PFSK-1 (cell line): ENCODE measurements at regions not wholly inside any gene's neighbourhood (a gene's known extent, or its start where the extent isn't known, plus 50 kb on each side); places are given as distances from the start of the nearest gene placed in this dataset.

Experiments used
- FOXP2 ChIP-seq: optimal IDR thresholded peaks from 2 replicates; pipeline ENCODE3; 2011; ENCODE audit warnings: borderline replicate concordance, control low read depth, inconsistent platforms; ENCODE audit not compliant: insufficient read depth; ENCODE audit errors: extremely low read length, extremely low read depth
- POLR2AphosphoS5 ChIP-seq: IDR thresholded peaks from 2 replicates; pipeline ENCODE4 v1.6.1; 2012; ENCODE audit warnings: low read depth, mild to moderate bottlenecking, control low read depth, low read length, moderate library complexity
- REST ChIP-seq, 2 experiments: IDR thresholded peaks; 2 replicates each; pipeline versions ENCODE4 v1.6.1 to v1.8.0; 2011 to 2012; ENCODE audit warnings: low read depth in 2 of 2, low read length in 2 of 2, control low read depth in 1 of 2, inconsistent platforms in 1 of 2, mild to moderate bottlenecking in 1 of 2, moderate library complexity in 1 of 2; ENCODE audit not compliant: insufficient read depth in 1 of 2
- SIN3A ChIP-seq: IDR thresholded peaks from 2 replicates; pipeline ENCODE4 v1.6.1; 2012; ENCODE audit warnings: mild to moderate bottlenecking, low read length, moderate library complexity, borderline replicate concordance; ENCODE audit not compliant: insufficient read depth
- TAF1 ChIP-seq: IDR thresholded peaks from 2 replicates; pipeline ENCODE4 v1.6.1; 2012; ENCODE audit warnings: low read length, control low read depth, borderline replicate concordance; ENCODE audit not compliant: insufficient read depth

DNA sequence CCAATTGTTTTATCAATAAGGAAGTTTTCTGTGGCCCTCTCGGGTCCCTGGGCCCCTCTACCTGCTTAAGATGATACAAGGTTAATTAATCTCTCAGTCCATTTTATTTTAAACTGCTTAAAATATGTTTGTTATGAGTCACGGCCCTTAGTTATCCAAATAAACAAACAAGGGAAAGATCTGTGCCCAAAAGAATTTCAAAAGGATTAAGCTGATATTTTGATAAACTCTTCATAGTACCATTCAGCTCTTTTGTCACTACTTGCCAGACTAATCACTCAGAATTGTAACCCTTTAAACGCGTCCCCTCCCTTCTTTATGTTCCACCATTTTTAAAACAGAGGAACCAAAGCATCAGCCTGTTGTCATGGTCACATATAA is 144.7 kb upstream of the STK17B start:
- TF ChIP-seq TAF1: no peak
- no peak for TF ChIP-seq REST (IDR thresholded peaks at IDR 0.05; ENCODE audit: insufficient read depth in 1 of 2, low read depth in 2 of 2, low read length in 2 of 2)
- no peak for TF ChIP-seq POLR2AphosphoS5
- TF ChIP-seq SIN3A: no peak
- TF ChIP-seq FOXP2: no peak
